Renal pelvis (tissue), 1 donor: ENCODE measurements at regions not wholly inside any gene's neighbourhood (a gene's known extent, or its start where the extent isn't known, plus 50 kb on each side); places are given as distances from the start of the nearest gene placed in this dataset.

Source experiments
- DNase-seq: peaks from one replicate; pipeline ENCODE4 v3.0.0-alpha.2; 2013

GRCh38 chr13:24081387-24081786 is 79.1 kb upstream of the SPATA13 start:
- no peak for DNase-seq

- DNase-seq, result no peak
Observed at GRCh38 chr13:24083141-24083540, 77.4 kb upstream of the SPATA13 start.

- peak; percentile 70 for DNase-seq
Observed at GRCh38 chr13:24083722-24084421, 76.6 kb upstream of the SPATA13 start.

- no peak for DNase-seq
Observed at GRCh38 chr13:24085662-24086061, 74.9 kb upstream of the SPATA13 start.

GRCh38 chr13:24086642-24087041 is 73.9 kb upstream of the SPATA13 start:
- no peak for DNase-seq

- DNase-seq, result no peak
Observed at GRCh38 chr13:24087605-24088225, 72.8 kb upstream of the SPATA13 start.

GRCh38 chr13:24090049-24090448 is 70.5 kb upstream of the SPATA13 start:
- no peak for DNase-seq

GRCh38 chr13:24091080-24091479 is 69.4 kb upstream of the SPATA13 start:
- no peak for DNase-seq

GRCh38 chr13:24092108-24092507 is 68.4 kb upstream of the SPATA13 start:
- no peak for DNase-seq

GRCh38 chr13:24093047-24093446 is 67.5 kb upstream of the SPATA13 start:
- no peak for DNase-seq

- no peak for DNase-seq
Observed at GRCh38 chr13:24096659-24097058, 63.9 kb upstream of the SPATA13 start.

GRCh38 chr13:24097064-24097463 is 63.5 kb upstream of the SPATA13 start:
- no peak for DNase-seq

- DNase-seq, result no peak
Observed at GRCh38 chr13:24097667-24098066, 62.9 kb upstream of the SPATA13 start.

- no peak for DNase-seq
Observed at GRCh38 chr13:24099490-24099889, 61.0 kb upstream of the SPATA13 start.

GRCh38 chr13:24100188-24100587 is 60.3 kb upstream of the SPATA13 start:
- DNase-seq, result no peak

GRCh38 chr13:24103782-24104372 is 56.6 kb upstream of the SPATA13 start:
- DNase-seq, result no peak

- DNase-seq, result no peak
Observed at GRCh38 chr13:24104723-24105122, 55.8 kb upstream of the SPATA13 start.

GRCh38 chr13:24106429-24106828 is 54.1 kb upstream of the SPATA13 start:
- DNase-seq, result no peak

GRCh38 chr13:24107955-24108614 is 52.4 kb upstream of the SPATA13 start:
- no peak for DNase-seq

- DNase-seq, result no peak
Observed at GRCh38 chr13:24108615-24108965, 51.9 kb upstream of the SPATA13 start.

GRCh38 chr13:24110011-24110410 is 50.5 kb upstream of the SPATA13 start:
- DNase-seq, result no peak
